GM23248 (cell line): ENCODE measurements at regions not wholly inside any gene's neighbourhood (a gene's known extent, or its start where the extent isn't known, plus 50 kb on each side); places are given as distances from the start of the nearest gene placed in this dataset.

Experiments used
- DNase-seq: peaks from one replicate; pipeline ENCODE4 v3.0.0-alpha.2; 2015
- H2AFZ ChIP-seq: fragments of 200-600 bp; sonication (generic); 2 replicates; pipeline ENCODE4 v1.6.1; 2016; ENCODE audit warnings: antibody characterized with exemption
- H3F3A ChIP-seq: fragments of 200-600 bp; sonication (generic); 2 replicates; pipeline ENCODE4 v1.6.1; 2016; ENCODE audit warnings: mild to moderate bottlenecking, antibody characterized with exemption, mixed run types; ENCODE audit not compliant: insufficient read depth
- H3K27ac ChIP-seq: fragments of 200-600 bp; sonication (generic); 2 replicates; pipeline ENCODE4 v1.5.1; 2016; ENCODE audit warnings: mild to moderate bottlenecking
- H3K27me3 ChIP-seq: fragments of 200-600 bp; sonication (generic); replicated peaks from 2 replicates; pipeline ENCODE4 v1.6.1; 2016; ENCODE audit warnings: mild to moderate bottlenecking; ENCODE audit not compliant: insufficient read depth
- H3K36me3 ChIP-seq: fragments of 200-600 bp; sonication (generic); 2 replicates; pipeline ENCODE4 v1.6.1; 2016; ENCODE audit warnings: low read depth, mild to moderate bottlenecking
- H3K4me1 ChIP-seq: fragments of 200-600 bp; sonication (generic); 2 replicates; pipeline ENCODE4 v1.6.1; 2016; ENCODE audit warnings: mild to moderate bottlenecking; ENCODE audit not compliant: insufficient read depth
- H3K4me2 ChIP-seq: fragments of 200-600 bp; sonication (generic); one replicate; pipeline ENCODE4 v1.6.1; 2016; ENCODE audit warnings: mild to moderate bottlenecking; ENCODE audit not compliant: unreplicated experiment
- H3K4me3 ChIP-seq: fragments of 200-600 bp; sonication (generic); 2 replicates; pipeline ENCODE4 v1.5.1; 2016; ENCODE audit warnings: mild to moderate bottlenecking
- H3K79me2 ChIP-seq: fragments of 200-600 bp; sonication (generic); 2 replicates; pipeline ENCODE4 v1.6.1; 2016; ENCODE audit warnings: mild to moderate bottlenecking; ENCODE audit not compliant: insufficient read depth
- H3K9ac ChIP-seq: fragments of 200-600 bp; sonication (generic); 2 replicates; pipeline ENCODE4 v1.6.1; 2016; ENCODE audit warnings: mild to moderate bottlenecking
- H3K9me2 ChIP-seq: fragments of 200-600 bp; sonication (generic); 2 replicates; pipeline ENCODE4 v1.6.1; 2016; ENCODE audit warnings: mixed run types, mild to moderate bottlenecking, moderate library complexity; ENCODE audit not compliant: insufficient read depth
- H3K9me3 ChIP-seq: fragments of 200-600 bp; sonication (generic); one replicate; pipeline ENCODE4 v1.6.1; 2017; ENCODE audit warnings: low read depth
- H4K20me1 ChIP-seq: fragments of 200-600 bp; sonication (generic); 2 replicates; pipeline ENCODE4 v1.6.0; 2016; ENCODE audit not compliant: insufficient read depth
- EZH2 ChIP-seq: fragments of 200-600 bp; sonication (generic); IDR thresholded peaks from 2 replicates; pipeline ENCODE4 v1.6.1; 2018; ENCODE audit warnings: antibody characterized with exemption, mild to moderate bottlenecking; ENCODE audit not compliant: insufficient read depth, poor library complexity, severe bottlenecking
- EZH2phosphoT487 ChIP-seq: fragments of 200-600 bp; sonication (generic); IDR thresholded peaks from 2 replicates; pipeline ENCODE4 v1.6.1; 2018; ENCODE audit warnings: antibody characterized with exemption, moderate library complexity, mild to moderate bottlenecking, low read depth; ENCODE audit not compliant: insufficient read depth
- WGBS, 2 experiments: methylation state at CpG; one replicate each; pipeline ENCODE4 v1.1.6; 2015 to 2017; ENCODE audit warnings: low lambda C conversion rate in 2 of 2, low coverage in 1 of 2; ENCODE audit errors: missing lambda C conversion rate in 2 of 2; 5-methylcytosine and 5-hydroxymethylcytosine counted together
- in situ Hi-C: fragments of 300-500 bp; cut with MboI; formaldehyde crosslinking; loops from 2 replicates; pipeline ENCODE4 v1.15.0; 2020

DNA sequence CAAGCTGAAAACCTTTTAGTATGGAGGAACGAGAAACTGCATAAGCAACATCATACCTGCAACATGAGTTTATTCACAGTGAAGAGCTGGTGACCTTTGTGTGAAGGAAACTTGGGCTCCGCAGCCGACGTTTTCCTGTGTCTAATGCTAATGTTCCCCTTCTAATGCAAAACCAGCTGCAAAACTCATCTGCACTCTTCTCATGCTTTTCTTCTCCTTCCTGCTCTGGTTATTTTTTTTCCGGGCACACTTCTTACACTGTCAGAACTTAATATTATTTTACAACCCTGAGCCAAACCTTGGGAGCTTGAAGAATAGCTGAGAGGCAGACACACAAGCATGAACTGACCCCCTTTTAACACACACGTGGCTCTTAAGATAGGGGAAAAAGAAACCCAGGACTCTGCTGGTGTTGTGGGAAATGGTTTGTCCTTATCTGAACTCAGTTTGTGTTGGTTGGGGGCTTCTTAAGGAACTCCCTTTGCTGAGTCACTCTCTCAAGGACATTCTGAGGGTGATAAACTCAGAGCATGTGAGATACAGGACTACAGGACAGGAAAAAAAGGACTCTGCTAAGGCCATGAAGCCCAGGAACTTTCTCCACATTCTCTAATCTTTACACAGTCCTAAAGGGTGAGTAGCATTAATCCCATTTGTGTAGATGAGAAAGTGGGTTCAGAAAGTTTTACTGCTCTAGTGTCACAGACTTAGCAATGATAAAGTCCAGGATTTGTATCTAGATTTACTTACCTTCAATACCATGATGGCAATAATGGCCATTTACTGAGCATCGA, 439.3 kb upstream of the TRIB2 start:
- no peaks in the 10 kb centered on the region for H4K20me1 ChIP-seq
- 64 to 68% methylated on average over 7 of the region's 7 CpGs for WGBS, 2 experiments

GRCh38 chr2:12278217-12278750, 438.5 kb upstream of the TRIB2 start:
- Histone ChIP-seq H4K20me1 (no peaks in the 10 kb centered on the region), H3F3A (no peaks in the 10 kb centered on the region), H3K27me3 (no peaks in the 10 kb centered on the region), H2AFZ (no peak overlapping the region), H3K9me3 (no peaks in the 10 kb centered on the region), H3K9me2 (no peaks in the 10 kb centered on the region), H3K9ac (no peak overlapping the region), H3K4me2 (no peak overlapping the region), H3K4me3 (no peak overlapping the region), H3K4me1 (no peaks in the 10 kb centered on the region), H3K27ac (no peak overlapping the region), H3K79me2 (no peaks in the 10 kb centered on the region), H3K36me3 (no peaks in the 10 kb centered on the region)
- in situ Hi-C loops: no loop called here
- 78 to 86% methylated on average over 4 of the region's 4 CpGs for WGBS, 2 experiments
- DNase-seq: peak; percentile 20
- TF ChIP-seq EZH2phosphoT487 (no peak), EZH2 (no peak)

More for the DNA sequence above, 439.3 kb upstream of the TRIB2 start:
- in situ Hi-C loops: no loop called here
- TF ChIP-seq EZH2: no peak
- no peak for TF ChIP-seq EZH2phosphoT487
- H3K36me3 ChIP-seq: no peaks in the 10 kb centered on the region
- no peaks in the 10 kb centered on the region for H3F3A ChIP-seq
- no peak overlapping the region for H3K4me2 ChIP-seq
- H2AFZ ChIP-seq: no peak overlapping the region
- no peak overlapping the region for H3K9ac ChIP-seq
- DNase-seq: no peak
- H3K79me2 ChIP-seq: no peaks in the 10 kb centered on the region
- H3K4me1 ChIP-seq: no peaks in the 10 kb centered on the region
- H3K27me3 ChIP-seq: no peaks in the 10 kb centered on the region
- no peaks in the 10 kb centered on the region for H3K9me2 ChIP-seq
- no peaks in the 10 kb centered on the region for H3K9me3 ChIP-seq
- H3K4me3 ChIP-seq: no peak overlapping the region
- no peak overlapping the region for H3K27ac ChIP-seq

- DNase-seq: no peak
- no peak overlapping the region for H3K4me2 ChIP-seq
- H2AFZ ChIP-seq: no peak overlapping the region
- no peaks in the 10 kb centered on the region for H3K27me3 ChIP-seq
- H3K9ac ChIP-seq: no peak overlapping the region
- H4K20me1 ChIP-seq: no peaks in the 10 kb centered on the region
- peaks cover 11% of the 10 kb centered on the region for H3K4me1 ChIP-seq
- H3K79me2 ChIP-seq: no peaks in the 10 kb centered on the region
- no peaks in the 10 kb centered on the region for H3K9me2 ChIP-seq
- 75 to 76% methylated on average over 3 of the region's 3 CpGs for WGBS, 2 experiments
- no peaks in the 10 kb centered on the region for H3K36me3 ChIP-seq
- H3F3A ChIP-seq: peaks cover 20% of the 10 kb centered on the region; the same call in 1 of the 2 replicates
- in situ Hi-C loops: no loop called here
- no peak overlapping the region for H3K27ac ChIP-seq
- H3K9me3 ChIP-seq: no peaks in the 10 kb centered on the region
- no peak for TF ChIP-seq EZH2
- TF ChIP-seq EZH2phosphoT487: no peak
- H3K4me3 ChIP-seq: no peak overlapping the region
Measured at GRCh38 chr2:12282780-12283695, 433.7 kb upstream of the TRIB2 start.

DNA sequence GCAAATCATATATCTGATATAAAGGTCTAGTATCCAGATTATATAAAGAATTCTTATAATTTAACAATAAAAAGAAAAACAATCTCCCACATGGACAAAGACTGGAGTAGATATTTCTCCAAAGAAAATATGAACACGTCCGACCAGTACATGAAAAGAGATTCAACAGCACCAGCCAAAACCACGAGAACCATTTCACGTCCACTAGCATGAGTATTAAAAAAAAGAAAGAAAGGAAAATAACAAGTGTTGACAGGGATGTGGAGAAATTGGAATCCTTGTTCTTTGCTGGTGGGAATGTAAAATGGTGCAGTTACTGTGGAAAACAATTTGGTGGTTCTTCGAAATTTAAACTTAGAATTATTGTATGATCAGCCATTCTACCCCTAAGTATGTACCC, 432.7 kb upstream of the TRIB2 start:
- H3K4me2 ChIP-seq: no peak overlapping the region
- 81 to 85% methylated on average over 5 of the region's 5 CpGs for WGBS, 2 experiments
- H3K36me3 ChIP-seq: no peaks in the 10 kb centered on the region
- H3K27me3 ChIP-seq: no peaks in the 10 kb centered on the region
- H3K79me2 ChIP-seq: no peaks in the 10 kb centered on the region
- peaks cover 11% of the 10 kb centered on the region for H3K4me1 ChIP-seq
- no peak for DNase-seq
- peaks cover 20% of the 10 kb centered on the region; the same call in 1 of the 2 replicates for H3F3A ChIP-seq
- in situ Hi-C loops: no loop called here
- no peaks in the 10 kb centered on the region for H3K9me2 ChIP-seq
- H3K27ac ChIP-seq: no peak overlapping the region
- H2AFZ ChIP-seq: no peak overlapping the region
- no peak overlapping the region for H3K9ac ChIP-seq
- H4K20me1 ChIP-seq: no peaks in the 10 kb centered on the region
- H3K9me3 ChIP-seq: no peaks in the 10 kb centered on the region
- TF ChIP-seq EZH2 (no peak), EZH2phosphoT487 (no peak)
- no peak overlapping the region for H3K4me3 ChIP-seq
